RWPE2 (cell line): ENCODE measurements at regions not wholly inside any gene's neighbourhood (a gene's known extent, or its start where the extent isn't known, plus 50 kb on each side); places are given as distances from the start of the nearest gene placed in this dataset.

ENCODE experiments used
- ATAC-seq: fragments of 200-7000 bp; cut with Tn5 transposase; 3 replicates; pipeline ENCODE4 v1.9.1; 2021; ENCODE audit warnings: low read depth
- DNase-seq: peaks from one replicate; pipeline ENCODE4 v3.0.0-alpha.2; 2020; ENCODE audit warnings: low spot score
- H3K27ac ChIP-seq: fragments of 450-650 bp; 2 replicates; pipeline ENCODE4 v1.5.1; 2017; ENCODE audit warnings: mild to moderate bottlenecking; ENCODE audit not compliant: poor library complexity, severe bottlenecking
- H3K27me3 ChIP-seq: fragments of 250-450 bp; sonication (Bioruptor Pico); 2 replicates; pipeline ENCODE4 v1.5.1; 2021; ENCODE audit warnings: mild to moderate bottlenecking, moderate library complexity; ENCODE audit not compliant: insufficient read depth, poor library complexity, severe bottlenecking
- H3K36me3 ChIP-seq: fragments of 250-450 bp; sonication (Bioruptor Pico); 2 replicates; pipeline ENCODE4 v1.5.1; 2020; ENCODE audit warnings: low read depth, mild to moderate bottlenecking, moderate library complexity
- H3K4me1 ChIP-seq: fragments of 250-450 bp; sonication (Bioruptor Pico); 2 replicates; pipeline ENCODE4 v1.5.1; 2021; ENCODE audit warnings: mild to moderate bottlenecking, moderate library complexity; ENCODE audit not compliant: insufficient read depth, poor library complexity, severe bottlenecking
- H3K4me3 ChIP-seq: fragments of 250-450 bp; sonication (Bioruptor Pico); 2 replicates; pipeline ENCODE4 v1.5.1; 2021; ENCODE audit warnings: mild to moderate bottlenecking, moderate library complexity; ENCODE audit not compliant: severe bottlenecking
- H3K9me3 ChIP-seq: fragments of 250-450 bp; sonication (Bioruptor Pico); 2 replicates; pipeline ENCODE4 v1.5.1; 2021; ENCODE audit warnings: mild to moderate bottlenecking, moderate library complexity; ENCODE audit not compliant: severe bottlenecking
- CTCF ChIP-seq: fragments of 450-650 bp; IDR thresholded peaks from one replicate; pipeline ENCODE4 v1.5.1; 2017; ENCODE audit warnings: mild to moderate bottlenecking, moderate library complexity; ENCODE audit not compliant: poor library complexity, severe bottlenecking

- ATAC-seq (no peak), DNase-seq (no peak)
- no peaks in the 10 kb centered on the region for H3K9me3 ChIP-seq
- no peak overlapping the region for H3K4me3 ChIP-seq
- peak overlapping the region; percentile 60 for H3K27ac ChIP-seq
- no peaks in the 10 kb centered on the region for H3K36me3 ChIP-seq
- no peak for TF ChIP-seq CTCF
- no peaks in the 10 kb centered on the region for H3K27me3 ChIP-seq
- H3K4me1 ChIP-seq: peaks cover 15% of the 10 kb centered on the region
Measured at GRCh38 chr12:124726596-124727263, 136.9 kb downstream of the SCARB1 start.

GRCh38 chr12:124725597-124726237 is 137.9 kb downstream of the SCARB1 start:
- TF ChIP-seq CTCF: no peak

GRCh38 chr12:124725099-124725498 is 138.6 kb downstream of the SCARB1 start:
- Histone ChIP-seq H3K4me3 (no peak overlapping the region), H3K9me3 (no peaks in the 10 kb centered on the region), H3K27me3 (no peaks in the 10 kb centered on the region), H3K36me3 (no peaks in the 10 kb centered on the region), H3K27ac (no peak overlapping the region), H3K4me1 (peaks cover 19% of the 10 kb centered on the region)
- no peak for TF ChIP-seq CTCF
- DNase-seq (no peak), ATAC-seq (no peak)

More at GRCh38 chr12:124725597-124726237, 137.9 kb downstream of the SCARB1 start:
- no peak for DNase-seq
- ATAC-seq: no peak
- no peaks in the 10 kb centered on the region for H3K27me3 ChIP-seq
- peaks cover 16% of the 10 kb centered on the region for H3K4me1 ChIP-seq
- no peaks in the 10 kb centered on the region for H3K36me3 ChIP-seq
- H3K4me3 ChIP-seq: no peak overlapping the region
- H3K27ac ChIP-seq: no peak overlapping the region
- H3K9me3 ChIP-seq: no peaks in the 10 kb centered on the region

GRCh38 chr12:124722878-124723277 is 140.8 kb downstream of the SCARB1 start:
- DNase-seq (no peak), ATAC-seq (peak; percentile 21; the same call in 1 of the 3 replicates)
- no peak for TF ChIP-seq CTCF

More at GRCh38 chr12:124722878-124723277, 140.8 kb downstream of the SCARB1 start:
- Histone ChIP-seq H3K9me3 (no peaks in the 10 kb centered on the region), H3K4me1 (peaks cover 20% of the 10 kb centered on the region), H3K36me3 (no peaks in the 10 kb centered on the region), H3K27me3 (no peaks in the 10 kb centered on the region), H3K4me3 (no peak overlapping the region), H3K27ac (no peak overlapping the region)
